ENCODE measurements at regions not wholly inside any gene's neighbourhood (a gene's known extent, or its start where the extent isn't known, plus 50 kb on each side); places are given as distances from the start of the nearest gene placed in this dataset.

DNA sequence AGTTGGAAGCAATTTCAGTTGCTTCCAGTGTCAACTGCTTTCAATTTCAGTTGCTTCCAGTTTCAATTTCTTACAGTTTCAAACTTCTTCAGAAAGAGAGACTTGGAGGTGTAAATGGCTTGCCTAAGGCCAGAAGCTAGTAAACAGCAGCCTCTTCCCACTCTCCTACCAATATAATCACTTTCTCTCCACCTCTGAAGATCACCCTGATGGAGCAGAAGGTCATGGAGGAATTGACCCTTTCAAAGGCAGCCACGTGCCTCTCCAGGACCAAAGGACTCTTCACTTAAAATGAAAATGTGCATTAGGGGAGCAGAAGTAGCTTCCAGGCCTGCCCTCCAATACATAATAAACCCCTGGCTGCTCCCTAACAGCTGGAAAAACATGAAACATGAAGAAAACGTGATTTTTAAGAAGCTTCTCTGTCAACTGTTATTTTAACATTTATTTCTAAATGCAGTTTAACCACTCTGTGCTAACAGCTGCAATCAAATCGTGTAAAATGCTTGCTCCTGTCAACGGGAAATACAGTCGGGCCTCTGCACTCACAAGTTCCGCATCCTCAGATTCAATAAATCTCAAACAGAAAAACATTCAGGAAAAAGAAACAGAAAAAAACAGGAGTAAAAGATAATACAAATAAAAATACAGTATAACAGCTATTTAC, 1020.6 kb downstream of the XPNPEP1 start:
- no peaks in the 10 kb centered on the region for H3K36me3 ChIP-seq (replicated peaks in 1 of 2; ENCODE audit: control extremely low read depth in 1 of 2, control insufficient read depth in 1 of 2, extremely low read depth in 1 of 2, insufficient read depth in 2 of 2, low read length in 1 of 2)
- H3K4me3 ChIP-seq (ENCODE audit: control extremely low read depth in 1 of 5, extremely low read depth in 1 of 5, insufficient read depth in 1 of 5, low read depth in 2 of 5, low read length in 4 of 5) = no peak overlapping the region
- Mint-ChIP-seq H3K4me3 (peak overlapping the region; percentile 35), H3K4me1 (peaks cover 13% of the 10 kb centered on the region), H3K9me3 (ENCODE audit: insufficient read depth) (no peaks in the 10 kb centered on the region), H3K27ac (peak overlapping the region; percentile 1), H3K27me3 (no peaks in the 10 kb centered on the region)
- no peak for ATAC-seq (ENCODE audit: low read depth)
- H3K27me3 ChIP-seq (replicated peaks in 1 of 4; ENCODE audit: control extremely low read depth in 1 of 4, control insufficient read depth in 3 of 4, insufficient read depth in 4 of 4, low read length in 3 of 4) = no peaks in the 10 kb centered on the region
- intact Hi-C loops (cut with micrococcal nuclease) = no loop called here
- H3K27ac ChIP-seq (ENCODE audit: low read length in 2 of 2) = no peak overlapping the region
- peaks cover 9 to 11% of the 10 kb centered on the region in 2 donors for H3K4me1 ChIP-seq (ENCODE audit: control insufficient read depth in 2 of 2, insufficient read depth in 2 of 2, low read length in 2 of 2)
- peak overlapping the region; percentile 45 for H2AFZ ChIP-seq (ENCODE audit: insufficient read depth, low read depth, low read length, poor library complexity, severe bottlenecking)
- no peaks in the 10 kb centered on the region for H3K79me2 ChIP-seq (ENCODE audit: control insufficient read depth, insufficient read depth, low read length)
- H3K4me2 ChIP-seq (replicated peaks; ENCODE audit: low read depth, low read length, poor library complexity, severe bottlenecking) = peak overlapping the region; percentile 41
- ChIA-PET CTCF (no interaction called here), POLR2A (no interaction called here)
- no CpG with 5 or more reads among the region's 6 CpGs for WGBS (ENCODE audit: insufficient coverage)
- H3K9ac ChIP-seq (ENCODE audit: low read length) = peak overlapping the region; percentile 14
- no peaks in the 10 kb centered on the region for H4K20me1 ChIP-seq (ENCODE audit: control insufficient read depth, insufficient read depth, low read length, poor library complexity, severe bottlenecking)
- TF ChIP-seq, protein P1, sequence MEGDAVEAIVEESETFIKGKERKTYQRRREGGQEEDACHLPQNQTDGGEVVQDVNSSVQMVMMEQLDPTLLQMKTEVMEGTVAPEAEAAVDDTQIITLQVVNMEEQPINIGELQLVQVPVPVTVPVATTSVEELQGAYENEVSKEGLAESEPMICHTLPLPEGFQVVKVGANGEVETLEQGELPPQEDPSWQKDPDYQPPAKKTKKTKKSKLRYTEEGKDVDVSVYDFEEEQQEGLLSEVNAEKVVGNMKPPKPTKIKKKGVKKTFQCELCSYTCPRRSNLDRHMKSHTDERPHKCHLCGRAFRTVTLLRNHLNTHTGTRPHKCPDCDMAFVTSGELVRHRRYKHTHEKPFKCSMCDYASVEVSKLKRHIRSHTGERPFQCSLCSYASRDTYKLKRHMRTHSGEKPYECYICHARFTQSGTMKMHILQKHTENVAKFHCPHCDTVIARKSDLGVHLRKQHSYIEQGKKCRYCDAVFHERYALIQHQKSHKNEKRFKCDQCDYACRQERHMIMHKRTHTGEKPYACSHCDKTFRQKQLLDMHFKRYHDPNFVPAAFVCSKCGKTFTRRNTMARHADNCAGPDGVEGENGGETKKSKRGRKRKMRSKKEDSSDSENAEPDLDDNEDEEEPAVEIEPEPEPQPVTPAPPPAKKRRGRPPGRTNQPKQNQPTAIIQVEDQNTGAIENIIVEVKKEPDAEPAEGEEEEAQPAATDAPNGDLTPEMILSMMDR (IDR thresholded peaks at IDR 0.05) = no peak
- no peak for TF ChIP-seq EZH2 (IDR thresholded peaks at IDR 0.05; ENCODE audit: borderline replicate concordance, insufficient read depth, low read depth, low read length, poor library complexity, severe bottlenecking)
- DNase-seq = peak; percentile 9
- no peaks in the 10 kb centered on the region for H3K9me3 ChIP-seq (ENCODE audit: control extremely low read depth in 1 of 3, control insufficient read depth in 2 of 3, insufficient read depth in 1 of 3, low read length in 2 of 3)

- Histone ChIP-seq H3K27me3 (replicated peaks in 1 of 4; ENCODE audit: control extremely low read depth in 1 of 4, control insufficient read depth in 3 of 4, insufficient read depth in 4 of 4, low read length in 3 of 4) (no peaks in the 10 kb centered on the region), H4K20me1 (ENCODE audit: control insufficient read depth, insufficient read depth, low read length, poor library complexity, severe bottlenecking) (no peaks in the 10 kb centered on the region), H3K9me3 (ENCODE audit: control extremely low read depth in 1 of 3, control insufficient read depth in 2 of 3, insufficient read depth in 1 of 3, low read length in 2 of 3) (no peaks in the 10 kb centered on the region), H3K27ac (ENCODE audit: low read length in 2 of 2) (no peak overlapping the region), H3K4me2 (replicated peaks; ENCODE audit: low read depth, low read length, poor library complexity, severe bottlenecking) (peak overlapping the region; percentile 41), H2AFZ (ENCODE audit: insufficient read depth, low read depth, low read length, poor library complexity, severe bottlenecking) (peak overlapping the region; percentile 45), H3K4me1 (ENCODE audit: control insufficient read depth in 2 of 2, insufficient read depth in 2 of 2, low read length in 2 of 2) (peaks cover 9 to 11% of the 10 kb centered on the region in 2 donors), H3K79me2 (ENCODE audit: control insufficient read depth, insufficient read depth, low read length) (no peaks in the 10 kb centered on the region), H3K9ac (ENCODE audit: low read length) (peak overlapping the region; percentile 14), H3K36me3 (replicated peaks in 1 of 2; ENCODE audit: control extremely low read depth in 1 of 2, control insufficient read depth in 1 of 2, extremely low read depth in 1 of 2, insufficient read depth in 2 of 2, low read length in 1 of 2) (no peaks in the 10 kb centered on the region), H3K4me3 (ENCODE audit: control extremely low read depth in 1 of 5, extremely low read depth in 1 of 5, insufficient read depth in 1 of 5, low read depth in 2 of 5, low read length in 4 of 5) (no peak overlapping the region)
- H3K27me3 Mint-ChIP-seq = no peaks in the 10 kb centered on the region
- DNase-seq (no peak), ATAC-seq (ENCODE audit: low read depth) (no peak)
- H3K4me3 Mint-ChIP-seq = peak overlapping the region; percentile 35
- no peaks in the 10 kb centered on the region for H3K9me3 Mint-ChIP-seq (ENCODE audit: insufficient read depth)
- no peak for TF ChIP-seq EZH2 (IDR thresholded peaks at IDR 0.05; ENCODE audit: borderline replicate concordance, insufficient read depth, low read depth, low read length, poor library complexity, severe bottlenecking)
- TF ChIP-seq, protein P1 (IDR thresholded peaks at IDR 0.05) = no peak
- intact Hi-C loops (cut with micrococcal nuclease) = no loop called here
- 100% methylated on average over 2 of the region's 4 CpGs for WGBS (ENCODE audit: insufficient coverage)
- CTCF ChIA-PET = no interaction called here
- H3K27ac Mint-ChIP-seq = peak overlapping the region; percentile 1
- POLR2A ChIA-PET = no interaction called here
- peaks cover 13% of the 10 kb centered on the region for H3K4me1 Mint-ChIP-seq
These were observed 1021.3 kb downstream of the XPNPEP1 start for GRCh38 chr10:108901781-108902618.

Data from B cell (primary cell).